ENCODE measurements at regions not wholly inside any gene's neighbourhood (a gene's known extent, or its start where the extent isn't known, plus 50 kb on each side); places are given as distances from the start of the nearest gene placed in this dataset.

- no peaks in the 10 kb centered on the region for H3K36me3 ChIP-seq (ENCODE audit: control insufficient read depth, insufficient read depth, low read length)
- H3K27me3 ChIP-seq (ENCODE audit: control insufficient read depth, insufficient read depth, low read length): no peaks in the 10 kb centered on the region
- WGBS (ENCODE audit: insufficient coverage): 78% methylated on average over 5 of the region's 5 CpGs
- no peak overlapping the region for H3K27ac ChIP-seq (ENCODE audit: low read depth, low read length)
- no peaks in the 10 kb centered on the region for H3K9me3 ChIP-seq (ENCODE audit: control insufficient read depth, insufficient read depth, low read length)
- no peaks in the 10 kb centered on the region for H3K4me1 ChIP-seq (ENCODE audit: control insufficient read depth, insufficient read depth, low read length)
- DNase-seq (ENCODE audit: low read depth in 4 of 6, low spot score in 6 of 6): no peak
- H3K4me3 ChIP-seq (ENCODE audit: low read depth, low read length): no peak overlapping the region
These were observed 52.2 kb upstream of the C10orf90 start for GRCh38 chr10:126722726-126723125.

GRCh38 chr10:126723226-126723625, 52.7 kb upstream of the C10orf90 start:
- no peak for DNase-seq (ENCODE audit: low read depth in 4 of 6, low spot score in 6 of 6)
- Histone ChIP-seq H3K4me1 (ENCODE audit: control insufficient read depth, insufficient read depth, low read length) (no peaks in the 10 kb centered on the region), H3K9me3 (ENCODE audit: control insufficient read depth, insufficient read depth, low read length) (no peaks in the 10 kb centered on the region), H3K27me3 (ENCODE audit: control insufficient read depth, insufficient read depth, low read length) (no peaks in the 10 kb centered on the region), H3K4me3 (ENCODE audit: low read depth, low read length) (no peak overlapping the region), H3K27ac (ENCODE audit: low read depth, low read length) (no peak overlapping the region), H3K36me3 (ENCODE audit: control insufficient read depth, insufficient read depth, low read length) (no peaks in the 10 kb centered on the region)
- WGBS (ENCODE audit: insufficient coverage): 86% methylated on average over 5 of the region's 5 CpGs

GRCh38 chr10:126729314-126729870, 58.9 kb upstream of the C10orf90 start:
- no peaks in the 10 kb centered on the region for H3K27me3 ChIP-seq (ENCODE audit: control insufficient read depth, insufficient read depth, low read length)
- WGBS (ENCODE audit: insufficient coverage): 86% methylated on average over 1 of the region's 6 CpGs

GRCh38 chr10:126730856-126731609, 60.5 kb upstream of the C10orf90 start:
- Histone ChIP-seq H3K36me3 (ENCODE audit: control insufficient read depth, insufficient read depth, low read length) (no peaks in the 10 kb centered on the region), H3K27me3 (ENCODE audit: control insufficient read depth, insufficient read depth, low read length) (no peaks in the 10 kb centered on the region), H3K9me3 (ENCODE audit: control insufficient read depth, insufficient read depth, low read length) (no peaks in the 10 kb centered on the region), H3K4me3 (ENCODE audit: low read depth, low read length) (no peak overlapping the region), H3K4me1 (ENCODE audit: control insufficient read depth, insufficient read depth, low read length) (peaks cover 3% of the 10 kb centered on the region), H3K27ac (ENCODE audit: low read depth, low read length) (no peak overlapping the region)
- WGBS (ENCODE audit: insufficient coverage): 100% methylated on average over 1 of the region's 4 CpGs
- DNase-seq (ENCODE audit: low read depth in 4 of 6, low spot score in 6 of 6): no peak

More at GRCh38 chr10:126729314-126729870, 58.9 kb upstream of the C10orf90 start:
- no peak overlapping the region for H3K4me3 ChIP-seq (ENCODE audit: low read depth, low read length)
- no peak overlapping the region for H3K27ac ChIP-seq (ENCODE audit: low read depth, low read length)
- DNase-seq (ENCODE audit: low read depth in 4 of 6, low spot score in 6 of 6): no peak
- no peaks in the 10 kb centered on the region for H3K4me1 ChIP-seq (ENCODE audit: control insufficient read depth, insufficient read depth, low read length)
- no peaks in the 10 kb centered on the region for H3K9me3 ChIP-seq (ENCODE audit: control insufficient read depth, insufficient read depth, low read length)
- H3K36me3 ChIP-seq (ENCODE audit: control insufficient read depth, insufficient read depth, low read length): no peaks in the 10 kb centered on the region

- peak in 1 of 6 donors; percentile 36 for DNase-seq (ENCODE audit: low read depth in 4 of 6, low spot score in 6 of 6)
- no peaks in the 10 kb centered on the region for H3K9me3 ChIP-seq (ENCODE audit: control insufficient read depth, insufficient read depth, low read length)
- peaks cover 3% of the 10 kb centered on the region for H3K4me1 ChIP-seq (ENCODE audit: control insufficient read depth, insufficient read depth, low read length)
- no peaks in the 10 kb centered on the region for H3K36me3 ChIP-seq (ENCODE audit: control insufficient read depth, insufficient read depth, low read length)
- H3K4me3 ChIP-seq (ENCODE audit: low read depth, low read length): no peak overlapping the region
- H3K27ac ChIP-seq (ENCODE audit: low read depth, low read length): no peak overlapping the region
- H3K27me3 ChIP-seq (ENCODE audit: control insufficient read depth, insufficient read depth, low read length): no peaks in the 10 kb centered on the region
These were observed 61.1 kb upstream of the C10orf90 start for GRCh38 chr10:126731610-126731990.

GRCh38 chr10:126732308-126732707, 61.8 kb upstream of the C10orf90 start:
- no peak for DNase-seq (ENCODE audit: low read depth in 4 of 6, low spot score in 6 of 6)
- 78% methylated on average over 4 of the region's 5 CpGs for WGBS (ENCODE audit: insufficient coverage)
- H3K4me1 ChIP-seq (ENCODE audit: control insufficient read depth, insufficient read depth, low read length): peaks cover 3% of the 10 kb centered on the region
- H3K9me3 ChIP-seq (ENCODE audit: control insufficient read depth, insufficient read depth, low read length): no peaks in the 10 kb centered on the region
- no peaks in the 10 kb centered on the region for H3K36me3 ChIP-seq (ENCODE audit: control insufficient read depth, insufficient read depth, low read length)
- H3K27ac ChIP-seq (ENCODE audit: low read depth, low read length): no peak overlapping the region
- H3K27me3 ChIP-seq (ENCODE audit: control insufficient read depth, insufficient read depth, low read length): no peaks in the 10 kb centered on the region
- no peak overlapping the region for H3K4me3 ChIP-seq (ENCODE audit: low read depth, low read length)

DNA sequence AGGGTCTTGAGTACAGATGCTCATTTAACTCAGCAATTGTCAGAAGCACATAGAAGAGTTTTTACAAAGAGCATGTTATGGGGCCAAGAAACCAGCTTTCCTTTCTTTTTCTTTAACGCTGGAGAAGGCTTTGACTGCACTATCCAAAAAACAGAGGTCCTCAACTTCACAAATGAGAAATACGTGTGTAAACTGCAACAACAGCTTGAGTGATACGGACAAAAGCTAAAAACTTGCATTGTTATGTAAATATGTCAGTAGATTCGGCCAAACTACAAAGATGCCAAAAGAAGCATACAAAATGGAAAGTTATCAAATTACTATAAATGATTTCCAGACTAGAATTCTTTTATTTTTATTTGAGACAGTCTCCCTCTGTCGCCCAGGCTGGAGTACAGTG, 62.4 kb upstream of the C10orf90 start:
- no peak overlapping the region for H3K27ac ChIP-seq (ENCODE audit: low read depth, low read length)
- H3K27me3 ChIP-seq (ENCODE audit: control insufficient read depth, insufficient read depth, low read length): no peaks in the 10 kb centered on the region
- H3K9me3 ChIP-seq (ENCODE audit: control insufficient read depth, insufficient read depth, low read length): no peaks in the 10 kb centered on the region
- no CpG with 5 or more reads among the region's 5 CpGs for WGBS (ENCODE audit: insufficient coverage)
- no peaks in the 10 kb centered on the region for H3K36me3 ChIP-seq (ENCODE audit: control insufficient read depth, insufficient read depth, low read length)
- H3K4me1 ChIP-seq (ENCODE audit: control insufficient read depth, insufficient read depth, low read length): peaks cover 3% of the 10 kb centered on the region
- H3K4me3 ChIP-seq (ENCODE audit: low read depth, low read length): no peak overlapping the region
- DNase-seq (ENCODE audit: low read depth in 4 of 6, low spot score in 6 of 6): peak in 1 of 6 donors; percentile 21

DNA sequence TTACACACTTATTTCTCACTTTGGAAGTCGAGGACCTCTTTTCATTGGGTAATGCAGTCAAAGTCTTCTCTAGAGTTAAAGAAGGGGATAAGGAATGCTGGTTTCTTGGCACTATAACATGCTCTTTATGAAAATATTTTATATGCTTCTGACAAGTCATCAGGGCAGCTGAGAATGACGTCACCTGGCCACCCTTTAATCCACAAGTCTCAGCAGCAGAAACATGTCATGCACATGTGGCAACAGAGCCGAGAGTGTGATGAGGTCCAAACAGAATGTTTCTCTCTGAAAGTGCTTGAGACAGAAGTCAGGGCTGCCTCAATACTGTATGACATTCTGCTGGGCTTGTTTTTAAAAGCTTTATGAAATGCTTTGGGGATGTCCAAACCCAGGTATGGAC, 63.5 kb upstream of the C10orf90 start:
- no peaks in the 10 kb centered on the region for H3K36me3 ChIP-seq (ENCODE audit: control insufficient read depth, insufficient read depth, low read length)
- WGBS (ENCODE audit: insufficient coverage): no CpG with 5 or more reads among the region's 3 CpGs
- no peak for DNase-seq (ENCODE audit: low read depth in 4 of 6, low spot score in 6 of 6)

GRCh38 chr10:126734967-126735366, 64.5 kb upstream of the C10orf90 start:
- Histone ChIP-seq H3K36me3 (ENCODE audit: control insufficient read depth, insufficient read depth, low read length) (no peaks in the 10 kb centered on the region), H3K9me3 (ENCODE audit: control insufficient read depth, insufficient read depth, low read length) (no peaks in the 10 kb centered on the region), H3K4me3 (ENCODE audit: low read depth, low read length) (no peak overlapping the region), H3K4me1 (ENCODE audit: control insufficient read depth, insufficient read depth, low read length) (peaks cover 3% of the 10 kb centered on the region), H3K27ac (ENCODE audit: low read depth, low read length) (no peak overlapping the region), H3K27me3 (ENCODE audit: control insufficient read depth, insufficient read depth, low read length) (no peaks in the 10 kb centered on the region)
- DNase-seq (ENCODE audit: low read depth in 4 of 6, low spot score in 6 of 6): peak in 2 of 6 donors; percentile 29 to 54
- WGBS (ENCODE audit: insufficient coverage): 31% methylated on average over 3 of the region's 3 CpGs

More for the DNA sequence above, 63.5 kb upstream of the C10orf90 start:
- H3K9me3 ChIP-seq (ENCODE audit: control insufficient read depth, insufficient read depth, low read length): no peaks in the 10 kb centered on the region
- H3K4me3 ChIP-seq (ENCODE audit: low read depth, low read length): no peak overlapping the region
- no peaks in the 10 kb centered on the region for H3K27me3 ChIP-seq (ENCODE audit: control insufficient read depth, insufficient read depth, low read length)
- no peak overlapping the region for H3K27ac ChIP-seq (ENCODE audit: low read depth, low read length)
- H3K4me1 ChIP-seq (ENCODE audit: control insufficient read depth, insufficient read depth, low read length): peaks cover 3% of the 10 kb centered on the region

- DNase-seq (ENCODE audit: low read depth in 4 of 6, low spot score in 6 of 6): peak in 1 of 6 donors; percentile 78
- Histone ChIP-seq H3K27ac (ENCODE audit: low read depth, low read length) (no peak overlapping the region), H3K4me1 (ENCODE audit: control insufficient read depth, insufficient read depth, low read length) (peaks cover 3% of the 10 kb centered on the region), H3K9me3 (ENCODE audit: control insufficient read depth, insufficient read depth, low read length) (no peaks in the 10 kb centered on the region), H3K4me3 (ENCODE audit: low read depth, low read length) (no peak overlapping the region), H3K36me3 (ENCODE audit: control insufficient read depth, insufficient read depth, low read length) (no peaks in the 10 kb centered on the region), H3K27me3 (ENCODE audit: control insufficient read depth, insufficient read depth, low read length) (no peaks in the 10 kb centered on the region)
- 67% methylated on average over 1 of the region's 5 CpGs for WGBS (ENCODE audit: insufficient coverage)
These were observed 65.6 kb upstream of the C10orf90 start for GRCh38 chr10:126736142-126736541.

All from spinal cord (tissue), 9 donors.